NCI-H510A treated with DMSO at 0.1 percent for 48 hours (cell line): ENCODE measurements at regions not wholly inside any gene's neighbourhood (a gene's known extent, or its start where the extent isn't known, plus 50 kb on each side); places are given as distances from the start of the nearest gene placed in this dataset.

Experiments used
- DNase-seq: peaks from one replicate; lab custom pipeline; 2025; lab: John Stamatoyannopoulos, UW

- no peak for DNase-seq
Measured at GRCh38 chr19:13606156-13606555, 99.9 kb upstream of the CACNA1A start.

- peak; percentile 54 for DNase-seq
Measured at GRCh38 chr19:13604902-13605586, 98.8 kb upstream of the CACNA1A start.

- no peak for DNase-seq
Measured at GRCh38 chr19:13600802-13601201, 94.5 kb upstream of the CACNA1A start.

- peak; percentile 71 for DNase-seq
Measured at GRCh38 chr19:13600091-13600490, 93.8 kb upstream of the CACNA1A start.

- DNase-seq: no peak
Measured at GRCh38 chr19:13599681-13600080, 93.4 kb upstream of the CACNA1A start.

GRCh38 chr19:13598098-13598497 is 91.8 kb upstream of the CACNA1A start:
- DNase-seq: no peak

- DNase-seq: peak; percentile 91
Measured at GRCh38 chr19:13597640-13598039, 91.4 kb upstream of the CACNA1A start.

GRCh38 chr19:13588957-13589833 is 82.9 kb upstream of the CACNA1A start:
- peak; percentile 55 for DNase-seq

GRCh38 chr19:13585512-13585911 is 79.2 kb upstream of the CACNA1A start:
- no peak for DNase-seq

- DNase-seq: no peak
Measured at GRCh38 chr19:13583753-13584152, 77.5 kb upstream of the CACNA1A start.

GRCh38 chr19:13583114-13583513 is 76.8 kb upstream of the CACNA1A start:
- DNase-seq: no peak

GRCh38 chr19:13581576-13581975 is 75.3 kb upstream of the CACNA1A start:
- no peak for DNase-seq

- DNase-seq: no peak
Measured at GRCh38 chr19:13579388-13580060, 73.2 kb upstream of the CACNA1A start.

- no peak for DNase-seq
Measured at GRCh38 chr19:13576726-13577125, 70.4 kb upstream of the CACNA1A start.

- no peak for DNase-seq
Measured at GRCh38 chr19:13574933-13575332, 68.7 kb upstream of the CACNA1A start.

- DNase-seq: no peak
Measured at GRCh38 chr19:13573056-13573667, 66.9 kb upstream of the CACNA1A start.

- DNase-seq: no peak
Measured at GRCh38 chr19:13561461-13561860, 55.2 kb upstream of the CACNA1A start.

GRCh38 chr19:13557756-13558398 is 51.6 kb upstream of the CACNA1A start:
- DNase-seq: peak; percentile 41

GRCh38 chr19:13556552-13556951 is 50.3 kb upstream of the CACNA1A start:
- DNase-seq: no peak
